IMR-90 (cell line): ENCODE measurements at regions not wholly inside any gene's neighbourhood (a gene's known extent, or its start where the extent isn't known, plus 50 kb on each side); places are given as distances from the start of the nearest gene placed in this dataset.

Experiments used
- ATAC-seq: fragments of 200-7000 bp; cut with Tn5 transposase; 2 replicates; pipeline ENCODE4 v1.9.1; 2020; ENCODE audit warnings: low read depth, mild to moderate bottlenecking, moderate library complexity
- BruUV-seq: library from RNA; stranded (reverse); fragments of 400-500 nt; replicated peaks from 2 replicates; lab custom pipeline; 2021; lab: Mats Ljungman, UMichigan
- CTCF ChIA-PET: fragments of 300-600 bp; formaldehyde crosslinking; extraction: SDS; loops from one replicate; lab custom pipeline; 2021; ENCODE audit warnings: antibody characterized with exemption; lab: Yijun Ruan, JAX
- POLR2A ChIA-PET: fragments of 300-600 bp; sonication (Branson Sonifier 250); formaldehyde crosslinking; loops from one replicate; lab custom pipeline; 2022; ENCODE audit warnings: antibody characterized with exemption; ENCODE audit not compliant: unreplicated experiment; lab: Charles Lee
- DNase-seq: peaks from one replicate; pipeline ENCODE4 v3.0.0; 2013
- H2AFZ ChIP-seq: replicated peaks from 2 replicates; pipeline ENCODE3; 2013; ENCODE audit warnings: low read length, mild to moderate bottlenecking; ENCODE audit not compliant: poor library complexity
- H2AK5ac ChIP-seq: 2 replicates; pipeline ENCODE4 v1.6.1; 2013; ENCODE audit warnings: low read depth, low read length, inconsistent platforms
- H2AK9ac ChIP-seq: replicated peaks from 2 replicates; pipeline ENCODE3; 2013; ENCODE audit warnings: mild to moderate bottlenecking, low read depth, low read length, moderate library complexity; ENCODE audit not compliant: poor library complexity
- H2BK120ac ChIP-seq: 2 replicates; pipeline ENCODE4 v1.6.1; 2013; ENCODE audit warnings: low read depth, low read length, inconsistent platforms
- H2BK15ac ChIP-seq: 3 replicates; pipeline ENCODE4 v1.6.1; 2013; ENCODE audit warnings: low read depth, low read length, inconsistent platforms
- H2BK20ac ChIP-seq: 2 replicates; pipeline ENCODE4 v1.6.1; 2013; ENCODE audit warnings: low read depth, mild to moderate bottlenecking, inconsistent platforms, low read length, moderate library complexity
- H2BK5ac ChIP-seq: 2 replicates; pipeline ENCODE4 v1.6.1; 2013; ENCODE audit warnings: mild to moderate bottlenecking, low read depth, low read length, inconsistent platforms; ENCODE audit not compliant: poor library complexity, severe bottlenecking
- H3K14ac ChIP-seq: replicated peaks from 2 replicates; pipeline ENCODE4 v1.6.1; 2013; ENCODE audit warnings: low read depth, low read length, inconsistent platforms
- H3K18ac ChIP-seq: 2 replicates; pipeline ENCODE4 v1.6.1; 2013; ENCODE audit warnings: low read depth, low read length, control low read depth
- H3K23ac ChIP-seq: 2 replicates; pipeline ENCODE4 v1.6.1; 2013; ENCODE audit warnings: low read depth, low read length, inconsistent platforms
- H3K27ac ChIP-seq: 2 replicates; pipeline ENCODE4 v1.5.1; 2013; ENCODE audit warnings: mild to moderate bottlenecking, control low read depth, low read length; ENCODE audit not compliant: insufficient read depth
- H3K27me3 ChIP-seq: 2 replicates; pipeline ENCODE4 v1.6.1; 2013; ENCODE audit warnings: low read length; ENCODE audit not compliant: control insufficient read depth, insufficient read depth
- H3K36me3 ChIP-seq: 2 replicates; pipeline ENCODE4 v1.6.1; 2013; ENCODE audit warnings: low read length, mixed read lengths; ENCODE audit not compliant: control insufficient read depth, insufficient read depth
- H3K4ac ChIP-seq: 2 replicates; pipeline ENCODE4 v1.6.1; 2013; ENCODE audit warnings: low read depth, low read length, inconsistent platforms
- H3K4me1 ChIP-seq: 2 replicates; pipeline ENCODE4 v1.6.1; 2013; ENCODE audit warnings: low read length, mixed read lengths; ENCODE audit not compliant: control insufficient read depth, insufficient read depth
- H3K4me2 ChIP-seq: 2 replicates; pipeline ENCODE4 v1.6.1; 2013; ENCODE audit warnings: low read depth, mild to moderate bottlenecking, control low read depth, low read length, moderate library complexity
- H3K4me3 ChIP-seq: 2 replicates; pipeline ENCODE4 v1.5.1; 2013; ENCODE audit warnings: low read depth, mild to moderate bottlenecking, control low read depth, low read length, moderate library complexity; ENCODE audit not compliant: insufficient read depth
- H3K56ac ChIP-seq: 2 replicates; pipeline ENCODE4 v1.6.1; 2013; ENCODE audit warnings: low read length, inconsistent platforms; ENCODE audit not compliant: insufficient read depth; ENCODE audit errors: extremely low read depth
- H3K79me1 ChIP-seq, 2 experiments: 2 replicates each; pipeline ENCODE4 v1.6.1; 2013; ENCODE audit warnings: low read length in 2 of 2, inconsistent platforms in 1 of 2, low read depth in 1 of 2
- H3K9ac ChIP-seq: 2 replicates; pipeline ENCODE4 v1.6.1; 2013; ENCODE audit warnings: low read depth, low read length, control low read depth
- H3K9me1 ChIP-seq: 2 replicates; pipeline ENCODE4 v1.6.1; 2013; ENCODE audit warnings: low read length, inconsistent platforms; ENCODE audit not compliant: insufficient read depth
- H3K9me3 ChIP-seq: 2 replicates; pipeline ENCODE4 v1.6.1; 2013; ENCODE audit warnings: low read length; ENCODE audit not compliant: control insufficient read depth, insufficient read depth
- H4K20me1 ChIP-seq: 2 replicates; pipeline ENCODE4 v1.6.1; 2013; ENCODE audit warnings: low read length, inconsistent platforms; ENCODE audit not compliant: insufficient read depth
- H4K5ac ChIP-seq: 2 replicates; pipeline ENCODE4 v1.6.1; 2013; ENCODE audit warnings: mild to moderate bottlenecking, low read depth, low read length, control low read depth
- H4K8ac ChIP-seq, 2 experiments: 2 replicates each; pipeline ENCODE4 v1.6.1; 2013; ENCODE audit warnings: low read depth in 2 of 2, low read length in 2 of 2, control low read depth in 1 of 2, inconsistent platforms in 1 of 2
- H4K91ac ChIP-seq: 2 replicates; pipeline ENCODE4 v1.6.1; 2013; ENCODE audit warnings: low read depth, low read length, inconsistent platforms; ENCODE audit not compliant: insufficient read depth
- CHD1 ChIP-seq: IDR thresholded peaks from 2 replicates; pipeline ENCODE4 v1.6.1; 2012; ENCODE audit warnings: low read depth, low read length, improper control_type of control experiment
- FOS ChIP-seq: fragments of 150-350 bp; IDR thresholded peaks from 2 replicates; pipeline ENCODE4 v1.6.1; 2016; ENCODE audit warnings: low read depth, low read length
- MAZ ChIP-seq: IDR thresholded peaks from 2 replicates; pipeline ENCODE4 v1.6.1; 2012; ENCODE audit warnings: low read depth, mild to moderate bottlenecking, low read length, improper control_type of control experiment, moderate library complexity, borderline replicate concordance
- MXI1 ChIP-seq: IDR thresholded peaks from 2 replicates; pipeline ENCODE4 v1.6.1; 2012; ENCODE audit warnings: low read depth, mild to moderate bottlenecking, low read length, moderate library complexity, borderline replicate concordance
- NFE2L2 ChIP-seq: fragments of 150-350 bp; IDR thresholded peaks from 2 replicates; pipeline ENCODE4 v1.6.1; 2016; ENCODE audit warnings: low read depth, mild to moderate bottlenecking, low read length
- POLR2A ChIP-seq: IDR thresholded peaks from 2 replicates; pipeline ENCODE4 v1.6.1; 2012; ENCODE audit warnings: mild to moderate bottlenecking, low read depth, low read length
- RAD21 ChIP-seq: IDR thresholded peaks from 2 replicates; pipeline ENCODE4 v1.6.1; 2012; ENCODE audit warnings: low read length, improper control_type of control experiment
- RCOR1 ChIP-seq: IDR thresholded peaks from 2 replicates; pipeline ENCODE4 v1.6.1; 2012; ENCODE audit warnings: mild to moderate bottlenecking, low read length, improper control_type of control experiment; ENCODE audit not compliant: insufficient replicate concordance
- RFX5 ChIP-seq: IDR thresholded peaks from 2 replicates; pipeline ENCODE4 v1.8.0; 2012; ENCODE audit warnings: low read depth, mild to moderate bottlenecking, low read length, moderate library complexity
- WGBS, 2 experiments: methylation state at CpG; one replicate each; pipeline versions ENCODE4 v1.1.5 to v1.1.7; 2013; ENCODE audit warnings: missing lambda C conversion rate in 2 of 2; ENCODE audit not compliant: insufficient read length in 1 of 2; ENCODE audit errors: extremely low coverage in 2 of 2; 5-methylcytosine and 5-hydroxymethylcytosine counted together
- dilution Hi-C: fragments of 300-500 bp; cut with HindIII; formaldehyde crosslinking; loops from one replicate; pipeline ENCODE4 v1.14.3; 2018; ENCODE audit warnings: low sequenced_read_pairs; ENCODE audit not compliant: unreplicated experiment
- in situ Hi-C: fragments of 300-500 bp; cut with MboI; formaldehyde crosslinking; loops from 3 replicates; pipeline ENCODE4 v1.14.3; 2019; ENCODE audit warnings: low sequenced_read_pairs, inconsistent platforms, mixed read lengths
- intact Hi-C: fragments of 100-400 bp; cut with micrococcal nuclease; formaldehyde crosslinking; loops from 2 replicates; pipeline ENCODE4 v1.10.0; 2022
- TF ChIP-seq, protein P1 (sequence below): fragments of 150-350 bp; IDR thresholded peaks from 2 replicates; pipeline ENCODE4 v1.6.1; 2017; ENCODE audit warnings: mild to moderate bottlenecking, antibody characterized with exemption, low read length, low read depth
- TF ChIP-seq, protein P2 (sequence below): fragments of 150-350 bp; IDR thresholded peaks from 2 replicates; pipeline ENCODE4 v1.6.1; 2016; ENCODE audit warnings: low read depth, mild to moderate bottlenecking, low read length, moderate library complexity, borderline replicate concordance

- no peak overlapping the region for H2BK5ac ChIP-seq
- TF ChIP-seq POLR2A, result no peak
- TF ChIP-seq, protein P1, sequence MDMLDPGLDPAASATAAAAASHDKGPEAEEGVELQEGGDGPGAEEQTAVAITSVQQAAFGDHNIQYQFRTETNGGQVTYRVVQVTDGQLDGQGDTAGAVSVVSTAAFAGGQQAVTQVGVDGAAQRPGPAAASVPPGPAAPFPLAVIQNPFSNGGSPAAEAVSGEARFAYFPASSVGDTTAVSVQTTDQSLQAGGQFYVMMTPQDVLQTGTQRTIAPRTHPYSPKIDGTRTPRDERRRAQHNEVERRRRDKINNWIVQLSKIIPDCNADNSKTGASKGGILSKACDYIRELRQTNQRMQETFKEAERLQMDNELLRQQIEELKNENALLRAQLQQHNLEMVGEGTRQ, result no peak
- TF ChIP-seq RAD21, result no peak
- no peak for TF ChIP-seq MAZ
- TF ChIP-seq, protein P2, sequence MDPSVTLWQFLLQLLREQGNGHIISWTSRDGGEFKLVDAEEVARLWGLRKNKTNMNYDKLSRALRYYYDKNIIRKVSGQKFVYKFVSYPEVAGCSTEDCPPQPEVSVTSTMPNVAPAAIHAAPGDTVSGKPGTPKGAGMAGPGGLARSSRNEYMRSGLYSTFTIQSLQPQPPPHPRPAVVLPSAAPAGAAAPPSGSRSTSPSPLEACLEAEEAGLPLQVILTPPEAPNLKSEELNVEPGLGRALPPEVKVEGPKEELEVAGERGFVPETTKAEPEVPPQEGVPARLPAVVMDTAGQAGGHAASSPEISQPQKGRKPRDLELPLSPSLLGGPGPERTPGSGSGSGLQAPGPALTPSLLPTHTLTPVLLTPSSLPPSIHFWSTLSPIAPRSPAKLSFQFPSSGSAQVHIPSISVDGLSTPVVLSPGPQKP, result no peak
- no peak for TF ChIP-seq CHD1
- TF ChIP-seq RFX5, result no peak
- no peak for TF ChIP-seq RCOR1
- no peak for TF ChIP-seq NFE2L2
- TF ChIP-seq FOS, result no peak
- TF ChIP-seq MXI1, result no peak
- BruUV-seq, result no TSS peak
- in situ Hi-C loops (no loop called here), intact Hi-C loops (no loop called here), dilution Hi-C loops (no loop called here)
- H3K79me1 ChIP-seq, result no peaks in the 10 kb centered on the region
- H3K27ac ChIP-seq, result no peak overlapping the region
- H4K91ac ChIP-seq, result no peak overlapping the region
- no peak overlapping the region for H3K18ac ChIP-seq
- no peak overlapping the region for H2AK9ac ChIP-seq
- ChIA-PET CTCF (no interaction called here), POLR2A (no interaction called here)
- H2BK15ac ChIP-seq, result no peak overlapping the region
- no peak overlapping the region for H3K14ac ChIP-seq
- H2BK120ac ChIP-seq, result no peak overlapping the region
- H3K27me3 ChIP-seq, result no peaks in the 10 kb centered on the region
- H3K4ac ChIP-seq, result no peak overlapping the region
- no peak overlapping the region for H3K4me2 ChIP-seq
- H4K20me1 ChIP-seq, result no peaks in the 10 kb centered on the region
- H3K23ac ChIP-seq, result no peak overlapping the region
- no peak overlapping the region for H2AK5ac ChIP-seq
- H3K4me3 ChIP-seq, result no peak overlapping the region
- no peak overlapping the region for H4K8ac ChIP-seq
- no peaks in the 10 kb centered on the region for H3K36me3 ChIP-seq
- no peaks in the 10 kb centered on the region for H3K9me1 ChIP-seq
- H2AFZ ChIP-seq, result no peak overlapping the region
- ATAC-seq (no peak), DNase-seq (no peak)
- H4K5ac ChIP-seq, result no peak overlapping the region
- WGBS, 2 experiments, result no CpG with 5 or more reads among the region's 1 CpG
- H3K4me1 ChIP-seq, result no peaks in the 10 kb centered on the region
- H2BK20ac ChIP-seq, result no peak overlapping the region
- peaks cover 20% of the 10 kb centered on the region for H3K9me3 ChIP-seq
- H3K9ac ChIP-seq, result no peak overlapping the region
- H3K56ac ChIP-seq, result no peak overlapping the region
Observed at GRCh38 chr13:53351021-53351420, 322.4 kb downstream of the OLFM4 start.
